LNCaP clone FGC (cell line): ENCODE measurements at regions not wholly inside any gene's neighbourhood (a gene's known extent, or its start where the extent isn't known, plus 50 kb on each side); places are given as distances from the start of the nearest gene placed in this dataset.

Source experiments
- DNase-seq: peaks from one replicate; pipeline ENCODE4 v3.0.0-alpha.2; 2011; ENCODE audit warnings: low read depth
- H3K4me3 ChIP-seq: 2 replicates; pipeline ENCODE4 v1.5.1; 2011; ENCODE audit warnings: mild to moderate bottlenecking, low read depth, low read length, control low read depth
- CTCF ChIP-seq: IDR thresholded peaks from 2 replicates; pipeline ENCODE4 v1.5.1; 2012; ENCODE audit warnings: mild to moderate bottlenecking; ENCODE audit not compliant: control insufficient read depth, insufficient read depth; ENCODE audit errors: extremely low read depth

- TF ChIP-seq CTCF = no peak
- no peak for DNase-seq
- no peak overlapping the region for H3K4me3 ChIP-seq
These were observed 428.7 kb downstream of the SUCLA2 start for GRCh38 chr13:47572375-47572774.

- TF ChIP-seq CTCF = no peak
- H3K4me3 ChIP-seq = no peak overlapping the region
- DNase-seq = no peak
These were observed 437.0 kb downstream of the SUCLA2 start for GRCh38 chr13:47564041-47564440.

GRCh38 chr13:47556703-47557102 is 444.4 kb downstream of the SUCLA2 start:
- no peak for DNase-seq
- H3K4me3 ChIP-seq = no peak overlapping the region
- TF ChIP-seq CTCF = no peak

- no peak for DNase-seq
- no peak for TF ChIP-seq CTCF
- no peak overlapping the region for H3K4me3 ChIP-seq
These were observed 445.8 kb downstream of the SUCLA2 start for GRCh38 chr13:47555235-47555634.

GRCh38 chr13:47553329-47553977 is 447.6 kb downstream of the SUCLA2 start:
- no peak for DNase-seq
- TF ChIP-seq CTCF = no peak
- no peak overlapping the region for H3K4me3 ChIP-seq

GRCh38 chr13:47549219-47549752 is 451.8 kb downstream of the SUCLA2 start:
- no peak for DNase-seq
- no peak for TF ChIP-seq CTCF
- no peak overlapping the region for H3K4me3 ChIP-seq

GRCh38 chr13:47548294-47548840 is 452.7 kb downstream of the SUCLA2 start:
- no peak for DNase-seq
- no peak for TF ChIP-seq CTCF
- H3K4me3 ChIP-seq = no peak overlapping the region
